EL (cell line): ENCODE measurements at regions not wholly inside any gene's neighbourhood (a gene's known extent, or its start where the extent isn't known, plus 50 kb on each side); places are given as distances from the start of the nearest gene placed in this dataset.
"Not testable (repeated sequence)": the region's sequence is repeated elsewhere in the genome, so short reads cannot be mapped to it uniquely, and the experiment has no call there.

Experiments used
- DNase-seq: peaks from one replicate; pipeline ENCODE4 v3.0.0-alpha.2; 2016

DNA sequence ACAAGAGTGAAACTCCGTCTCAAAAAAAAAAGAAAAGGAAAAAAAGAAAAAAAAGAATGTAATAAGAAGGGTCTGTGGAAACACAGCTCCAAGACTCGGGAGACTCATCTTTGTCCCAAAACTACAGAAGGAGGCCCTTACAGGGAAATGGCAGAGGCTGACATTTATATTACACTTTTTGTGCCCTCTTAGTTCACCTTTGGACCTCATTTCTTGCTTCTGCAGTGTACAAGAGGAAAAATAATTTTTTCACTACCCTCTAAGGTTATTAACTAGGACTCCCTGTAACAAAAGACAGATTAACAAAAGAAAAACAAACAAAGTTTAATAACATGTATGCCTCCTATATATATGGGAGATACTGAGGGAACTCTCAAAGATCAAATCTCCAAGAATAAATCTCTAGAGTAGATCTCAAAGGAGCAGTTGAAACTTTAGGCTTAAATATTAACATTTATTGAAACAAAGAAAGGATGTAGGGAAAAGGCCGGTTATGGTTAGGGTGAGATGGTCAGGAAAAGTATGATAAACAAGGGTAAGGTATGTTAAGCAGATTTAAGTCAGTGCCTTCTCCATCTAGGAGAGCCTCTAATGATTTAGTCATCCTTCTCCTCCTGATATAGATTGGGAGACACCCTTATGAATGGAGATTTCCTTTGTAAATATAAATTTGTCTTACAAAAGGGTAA, 121.3 kb upstream of the JADE1 start:
- no peak for DNase-seq

GRCh38 chr4:128686810-128687209, 122.7 kb upstream of the JADE1 start:
- no peak for DNase-seq

DNA sequence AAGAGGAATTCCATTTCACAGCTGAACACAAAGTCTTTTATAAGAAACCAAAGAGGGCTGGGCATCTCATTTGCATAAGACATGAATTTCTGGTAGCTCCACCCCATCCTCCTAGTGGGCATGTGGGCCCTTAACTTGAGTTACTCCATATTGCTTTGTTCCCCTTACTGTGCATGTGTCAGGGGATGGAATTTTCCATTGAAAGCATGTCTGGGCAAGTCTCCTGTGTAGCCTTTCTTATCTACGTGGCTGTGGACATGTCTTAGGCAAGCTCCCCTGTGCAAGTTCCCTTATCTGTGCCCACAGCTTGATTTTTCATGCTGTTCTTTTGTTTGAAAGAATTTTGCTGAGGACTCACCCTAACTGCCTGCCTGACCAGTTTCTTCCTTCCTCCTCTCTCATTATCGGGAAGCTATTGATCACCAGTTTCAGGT, 123.5 kb upstream of the JADE1 start:
- no peak for DNase-seq

DNA sequence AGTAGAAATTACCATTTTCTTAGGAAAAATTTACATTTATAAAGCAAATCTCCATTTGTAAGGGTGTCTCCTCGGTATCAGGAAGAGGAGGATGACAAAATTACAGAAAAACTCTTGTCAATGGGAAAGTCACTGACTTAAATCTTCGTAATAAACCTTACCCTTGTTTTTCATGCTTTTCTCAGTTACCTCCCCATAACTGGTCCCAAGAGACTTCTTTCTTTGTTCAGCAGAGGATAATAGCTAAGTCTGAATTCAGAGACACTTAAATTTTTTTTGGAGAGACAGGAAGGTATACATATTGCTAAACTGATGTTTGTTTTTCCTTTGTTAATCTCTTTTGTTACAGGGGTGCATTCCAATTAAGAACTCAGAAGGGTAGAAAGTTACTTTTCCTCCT, 125.5 kb upstream of the JADE1 start:
- DNase-seq, result no peak

DNA sequence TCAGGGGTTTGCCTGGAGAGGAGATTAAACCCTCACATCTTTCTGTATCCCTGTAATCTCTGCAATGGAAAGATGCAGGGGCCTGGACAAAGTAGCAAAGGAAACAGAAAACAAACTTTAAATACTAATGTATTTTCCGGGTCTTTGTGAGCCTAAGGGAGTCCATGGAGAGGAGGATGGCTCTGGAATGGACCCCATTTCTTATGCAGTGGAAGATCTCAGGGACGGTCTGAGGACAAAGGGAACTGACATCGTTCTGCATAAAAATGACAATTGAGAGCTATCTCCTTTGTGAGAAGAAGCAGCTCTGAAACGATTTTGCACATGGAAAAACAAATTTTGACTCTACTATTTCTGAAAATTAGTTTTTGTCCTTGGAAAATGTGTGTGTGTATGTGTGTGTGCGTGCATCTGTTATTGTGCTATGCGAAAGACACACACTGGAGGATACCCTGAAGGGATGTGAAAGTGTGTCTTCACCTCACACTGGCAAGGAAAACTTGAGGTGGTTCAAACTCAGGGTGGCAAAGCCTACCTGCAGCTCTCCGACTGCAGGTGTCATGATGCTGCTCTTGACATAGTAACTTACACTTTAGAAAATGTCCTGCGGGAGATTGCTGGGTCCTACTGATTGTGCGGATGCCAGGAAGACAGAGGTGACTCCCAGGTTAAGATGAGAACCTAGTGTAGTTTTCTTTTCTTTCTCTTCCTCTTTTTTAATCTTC, 126.4 kb upstream of the JADE1 start:
- no peak for DNase-seq

- no peak for DNase-seq
Observed at GRCh38 chr4:128676095-128676494, 133.4 kb upstream of the JADE1 start.

GRCh38 chr4:128675083-128675482, 134.4 kb upstream of the JADE1 start:
- DNase-seq, result no peak

DNA sequence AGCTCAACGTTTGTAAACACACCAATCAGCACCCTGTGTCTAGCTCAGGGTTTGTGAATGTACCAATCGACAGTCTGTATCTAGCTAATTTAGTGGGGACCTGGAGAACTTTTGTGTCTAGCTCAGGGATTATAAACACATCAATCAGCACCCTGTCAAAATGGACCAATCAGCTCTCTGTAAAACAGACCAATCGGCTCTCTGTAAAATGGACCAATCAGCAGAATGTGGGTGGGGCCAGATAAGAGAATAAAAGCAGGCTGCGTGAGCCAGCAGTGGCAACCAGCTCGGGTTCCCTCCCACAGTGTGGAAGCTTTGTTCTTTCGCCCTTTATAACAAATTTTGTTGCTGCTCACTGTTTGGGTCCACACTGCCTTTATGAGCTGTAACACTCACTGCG, 136.3 kb upstream of the JADE1 start:
- DNase-seq, result not testable (repeated sequence)

GRCh38 chr4:128672596-128672995, 136.9 kb upstream of the JADE1 start:
- DNase-seq, result not testable (repeated sequence)

GRCh38 chr4:128670513-128670912, 139.0 kb upstream of the JADE1 start:
- no peak for DNase-seq

- DNase-seq, result no peak
Observed at GRCh38 chr4:128668566-128668965, 140.9 kb upstream of the JADE1 start.

GRCh38 chr4:128665514-128665913, 144.0 kb upstream of the JADE1 start:
- no peak for DNase-seq

- DNase-seq, result no peak
Observed at GRCh38 chr4:128663325-128663724, 146.2 kb upstream of the JADE1 start.

DNA sequence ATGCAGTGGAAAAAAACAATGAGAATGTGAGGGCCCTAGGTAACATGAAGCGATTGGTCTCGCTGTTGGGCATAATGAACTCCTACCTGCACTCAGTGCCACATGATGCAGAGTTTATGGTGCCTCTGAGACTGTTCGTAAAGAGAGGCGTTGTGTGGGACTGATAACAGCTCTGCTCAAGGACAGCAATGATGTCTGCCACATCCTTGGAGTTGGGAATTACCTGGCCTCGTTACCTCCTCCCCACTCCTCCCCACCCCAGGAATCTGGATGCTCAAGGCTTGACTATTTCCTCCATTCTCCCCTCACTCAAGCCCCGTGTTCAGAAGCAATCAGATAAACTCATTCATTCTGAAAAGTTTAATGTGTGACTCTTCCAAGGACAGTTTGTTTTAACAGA, 148.0 kb upstream of the JADE1 start:
- no peak for DNase-seq

DNA sequence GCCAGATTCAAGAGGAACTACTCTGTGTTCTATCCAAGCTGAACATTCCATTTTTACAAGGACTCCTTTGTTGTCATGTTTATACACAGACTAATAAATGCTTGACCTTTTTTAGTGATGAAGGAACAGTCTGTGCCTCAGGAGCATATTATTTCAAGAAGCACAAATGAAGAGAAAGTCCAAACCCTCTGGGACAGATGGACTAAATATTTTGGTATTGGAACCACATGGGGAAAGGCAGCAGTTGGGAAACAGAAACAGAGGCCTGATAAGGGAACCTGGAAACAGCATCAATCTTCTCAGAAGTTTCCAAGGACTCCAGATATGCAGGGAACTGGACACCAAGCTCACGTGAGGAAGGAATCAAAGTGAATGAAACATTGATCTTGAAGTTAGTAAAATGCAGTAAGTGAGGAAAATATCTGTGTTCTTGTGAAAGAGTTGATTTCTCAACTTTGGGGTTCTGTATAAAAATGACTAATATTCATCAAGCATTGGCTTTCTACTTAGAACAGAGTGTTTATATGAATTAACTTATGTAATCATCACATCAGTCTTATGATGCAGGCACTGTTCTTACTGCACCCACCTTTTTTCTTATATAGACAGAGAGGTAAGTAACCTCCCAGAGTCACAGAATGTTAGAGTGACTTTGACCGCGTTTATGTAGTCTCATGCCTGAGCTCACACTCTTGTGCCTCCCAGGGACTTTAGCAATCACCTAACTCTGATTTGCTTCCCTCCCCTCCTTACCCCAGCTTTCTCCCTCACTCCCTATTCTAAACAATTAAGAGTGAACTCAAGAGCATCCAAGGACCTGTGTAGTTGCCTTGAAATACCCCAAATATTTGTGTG, 148.9 kb upstream of the JADE1 start:
- DNase-seq, result no peak

DNA sequence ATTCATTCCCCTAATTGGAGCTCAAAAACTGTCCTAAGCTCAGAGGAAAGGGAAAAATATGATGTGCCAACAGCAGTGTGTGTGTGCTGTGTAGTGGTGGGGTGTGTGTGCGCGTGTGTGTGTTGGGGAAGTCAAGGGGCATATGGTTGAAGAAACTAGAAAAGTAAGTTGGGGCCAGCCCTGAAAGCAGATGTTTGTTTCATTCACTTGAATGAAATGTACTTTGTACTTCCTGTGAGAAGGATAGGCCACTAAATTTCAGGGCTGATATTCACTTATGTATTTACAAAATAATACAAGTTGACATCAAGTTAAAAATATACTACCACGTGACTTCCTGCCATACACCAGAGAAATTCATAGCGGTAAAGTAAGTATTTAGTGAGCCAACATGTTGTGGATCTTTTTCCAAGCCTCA, 151.3 kb upstream of the JADE1 start:
- DNase-seq, result no peak

GRCh38 chr4:128657638-128658037, 151.9 kb upstream of the JADE1 start:
- no peak for DNase-seq

DNA sequence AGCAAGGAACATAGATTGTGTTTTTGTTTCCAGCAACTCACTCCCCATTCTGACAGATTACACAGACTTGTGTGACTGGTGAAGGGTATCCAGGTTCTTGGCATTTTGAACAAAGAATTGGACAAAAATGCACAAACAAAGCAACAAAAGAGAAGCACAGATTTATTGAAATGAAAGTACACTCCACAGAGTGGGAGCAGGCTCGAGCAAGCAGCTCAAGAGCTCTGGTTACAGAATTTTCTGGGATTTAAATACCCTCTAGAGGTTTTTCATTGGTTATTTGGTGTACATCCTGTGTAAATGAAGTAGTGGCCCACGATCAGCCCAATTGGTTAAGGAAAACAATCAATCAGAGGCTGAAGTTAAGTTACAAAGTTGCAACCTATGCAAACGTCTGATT, 155.0 kb upstream of the JADE1 start:
- no peak for DNase-seq

GRCh38 chr4:128653527-128654444, 155.7 kb upstream of the JADE1 start:
- peak; percentile 14 for DNase-seq

DNA sequence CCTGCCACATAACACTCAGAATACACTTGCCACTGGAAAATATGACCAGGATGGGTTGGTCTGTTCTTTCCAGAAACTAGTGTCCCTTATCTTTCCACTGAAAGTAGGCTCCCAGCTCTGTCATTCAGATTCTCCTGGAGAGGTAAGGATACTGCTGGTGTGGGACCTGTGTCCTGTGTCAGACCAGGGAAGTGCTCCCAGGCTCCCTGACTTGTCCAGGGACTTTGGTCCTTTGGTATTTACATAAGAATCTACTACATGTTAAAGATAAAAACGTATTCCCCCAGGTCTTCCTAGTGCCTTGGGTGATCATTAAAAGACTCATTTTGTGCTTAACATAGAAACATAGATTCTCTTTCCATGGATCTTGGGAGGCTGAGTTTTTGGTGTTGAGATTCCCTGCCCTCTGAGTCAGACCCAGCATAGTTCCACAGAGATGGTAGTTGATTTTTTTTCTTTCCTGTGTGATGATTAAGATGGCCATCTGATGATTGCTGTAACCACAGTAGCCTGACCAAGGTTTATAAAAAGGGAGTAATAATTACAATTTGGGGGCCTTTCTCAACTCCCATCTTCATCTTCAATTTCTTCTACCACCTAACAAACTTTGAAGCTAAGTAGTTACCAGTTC, 159.8 kb upstream of the JADE1 start:
- DNase-seq, result peak; percentile 61

DNA sequence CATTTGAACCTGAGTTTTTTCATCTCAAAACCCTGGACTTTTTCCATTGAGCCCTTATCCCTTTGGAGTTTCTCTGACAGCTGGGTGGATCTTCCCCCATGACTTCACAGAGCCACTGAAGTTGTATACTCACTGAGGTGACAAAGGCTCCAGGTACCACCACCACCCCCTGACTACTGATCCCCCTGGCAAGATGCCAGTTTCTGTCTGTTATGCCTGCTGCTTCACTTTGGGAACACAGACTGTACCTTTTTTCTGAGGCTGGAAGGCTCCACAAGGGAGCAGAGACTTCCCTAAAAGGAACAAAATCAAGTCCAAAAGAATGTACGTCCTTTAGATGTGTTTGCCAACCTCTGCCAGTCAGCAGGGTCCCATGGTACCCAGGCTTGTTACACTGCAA, 160.3 kb upstream of the JADE1 start:
- DNase-seq, result no peak

GRCh38 chr4:128648021-128648420, 161.5 kb upstream of the JADE1 start:
- no peak for DNase-seq
